Brain microvascular endothelial cell (primary cell): ENCODE measurements at regions not wholly inside any gene's neighbourhood (a gene's known extent, or its start where the extent isn't known, plus 50 kb on each side); places are given as distances from the start of the nearest gene placed in this dataset.
A peak's percentile ranks its signal among the peaks of the same experiment; 100 is the strongest.
"Not testable (repeated sequence)": the region's sequence is repeated elsewhere in the genome, so short reads cannot be mapped to it uniquely, and the experiment has no call there.

Source experiments
- DNase-seq: peaks from one replicate; pipeline ENCODE4 v3.0.0-alpha.2; 2020
- H3K27ac ChIP-seq: fragments of 250-450 bp; sonication (Bioruptor Pico); 2 replicates; pipeline ENCODE4 v1.5.1; 2020; ENCODE audit warnings: mild to moderate bottlenecking, moderate library complexity
- H3K27me3 ChIP-seq: fragments of 250-450 bp; sonication (Bioruptor Pico); replicated peaks from 2 replicates; pipeline ENCODE4 v1.5.1; 2020; ENCODE audit warnings: mild to moderate bottlenecking
- H3K36me3 ChIP-seq: fragments of 250-450 bp; sonication (Bioruptor Pico); replicated peaks from 2 replicates; pipeline ENCODE4 v1.5.1; 2020; ENCODE audit warnings: mild to moderate bottlenecking
- H3K4me3 ChIP-seq: 2 replicates; pipeline ENCODE4 v1.5.1; 2011; ENCODE audit warnings: low read depth, mild to moderate bottlenecking, control low read depth, low read length, moderate library complexity
- CTCF ChIP-seq: IDR thresholded peaks from 2 replicates; pipeline ENCODE4 v1.5.1; 2011; ENCODE audit warnings: low read depth, mild to moderate bottlenecking, moderate library complexity, low read length, control low read depth, inconsistent platforms; ENCODE audit errors: missing control alignments
- in situ Hi-C: cut with HindIII; loops from 2 replicates; pipeline ENCODE4 v1.10.0; 2017; ENCODE audit warnings: low sequenced_read_pairs, low pct_ligation_motif_present

GRCh38 chr7:155392726-155393570 is 65.0 kb upstream of the EN2 start:
- Histone ChIP-seq H3K4me3 (no peak overlapping the region), H3K27me3 (no peaks in the 10 kb centered on the region), H3K27ac (no peak overlapping the region), H3K36me3 (no peaks in the 10 kb centered on the region)
- in situ Hi-C loops: no loop called here
- no peak for TF ChIP-seq CTCF
- DNase-seq: no peak

GRCh38 chr7:155394413-155394812 is 63.5 kb upstream of the EN2 start:
- no peak for DNase-seq
- Histone ChIP-seq H3K27ac (no peak overlapping the region), H3K4me3 (no peak overlapping the region), H3K27me3 (no peaks in the 10 kb centered on the region), H3K36me3 (no peaks in the 10 kb centered on the region)
- in situ Hi-C loops: no loop called here
- no peak for TF ChIP-seq CTCF

- TF ChIP-seq CTCF: no peak
These were observed 62.6 kb upstream of the EN2 start for GRCh38 chr7:155395176-155395797.

GRCh38 chr7:155396661-155397060 is 61.3 kb upstream of the EN2 start:
- Histone ChIP-seq H3K27ac (no peak overlapping the region), H3K27me3 (no peaks in the 10 kb centered on the region), H3K4me3 (no peak overlapping the region), H3K36me3 (no peaks in the 10 kb centered on the region)
- in situ Hi-C loops: no loop called here
- no peak for TF ChIP-seq CTCF
- no peak for DNase-seq

More at GRCh38 chr7:155395176-155395797, 62.6 kb upstream of the EN2 start:
- Histone ChIP-seq H3K27ac (no peak overlapping the region), H3K36me3 (no peaks in the 10 kb centered on the region), H3K4me3 (no peak overlapping the region), H3K27me3 (no peaks in the 10 kb centered on the region)
- DNase-seq: no peak
- in situ Hi-C loops: no loop called here

GRCh38 chr7:155397758-155398714 is 59.9 kb upstream of the EN2 start:
- in situ Hi-C loops, H3K27ac ChIP-seq, H3K36me3 ChIP-seq, H3K27me3 ChIP-seq, H3K4me3 ChIP-seq, DNase-seq: not testable (repeated sequence)

GRCh38 chr7:155398944-155399343 is 59.0 kb upstream of the EN2 start:
- in situ Hi-C loops: no loop called here
- H3K27ac ChIP-seq: no peak overlapping the region
- H3K27me3 ChIP-seq: no peaks in the 10 kb centered on the region
- no peak overlapping the region for H3K4me3 ChIP-seq
- H3K36me3 ChIP-seq: no peaks in the 10 kb centered on the region
- DNase-seq: no peak
- peak; percentile 11 for TF ChIP-seq CTCF
